ENCODE measurements at regions not wholly inside any gene's neighbourhood (a gene's known extent, or its start where the extent isn't known, plus 50 kb on each side); places are given as distances from the start of the nearest gene placed in this dataset.

- TF ChIP-seq EP300 (IDR thresholded peaks at IDR 0.05; ENCODE audit: low read length) (no peak), ZNF239 (CRISPR knock-in tag; IDR thresholded peaks at IDR 0.05) (no peak), MCM3 (IDR thresholded peaks at IDR 0.05) (no peak), RCOR1 (IDR thresholded peaks at IDR 0.05; ENCODE audit: borderline replicate concordance in 1 of 2, low read depth in 2 of 2, low read length in 2 of 2) (no peak), ZNF277 (CRISPR knock-in tag; IDR thresholded peaks at IDR 0.05; ENCODE audit: borderline replicate concordance) (no peak), BRCA1 (IDR thresholded peaks at IDR 0.05) (no peak), BRCA1 (CRISPR knock-in tag; IDR thresholded peaks at IDR 0.05) (no peak), SAP30 (IDR thresholded peaks at IDR 0.05; ENCODE audit: borderline replicate concordance, insufficient read depth, low read depth, low read length, poor library complexity, severe bottlenecking) (no peak), U2AF2 (optimal IDR thresholded peaks at IDR 0.05; ENCODE audit: low read depth, low read length) (no peak), SP1 (CRISPR knock-in tag; IDR thresholded peaks at IDR 0.05) (no peak), NFE2L1 (tag; IDR thresholded peaks at IDR 0.05; ENCODE audit: borderline replicate concordance, low read depth) (no peak)
- TF ChIP-seq, protein P1, sequence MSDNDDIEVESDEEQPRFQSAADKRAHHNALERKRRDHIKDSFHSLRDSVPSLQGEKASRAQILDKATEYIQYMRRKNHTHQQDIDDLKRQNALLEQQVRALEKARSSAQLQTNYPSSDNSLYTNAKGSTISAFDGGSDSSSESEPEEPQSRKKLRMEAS (CRISPR knock-in tag; IDR thresholded peaks at IDR 0.05): no peak
- TF ChIP-seq, protein P2, sequence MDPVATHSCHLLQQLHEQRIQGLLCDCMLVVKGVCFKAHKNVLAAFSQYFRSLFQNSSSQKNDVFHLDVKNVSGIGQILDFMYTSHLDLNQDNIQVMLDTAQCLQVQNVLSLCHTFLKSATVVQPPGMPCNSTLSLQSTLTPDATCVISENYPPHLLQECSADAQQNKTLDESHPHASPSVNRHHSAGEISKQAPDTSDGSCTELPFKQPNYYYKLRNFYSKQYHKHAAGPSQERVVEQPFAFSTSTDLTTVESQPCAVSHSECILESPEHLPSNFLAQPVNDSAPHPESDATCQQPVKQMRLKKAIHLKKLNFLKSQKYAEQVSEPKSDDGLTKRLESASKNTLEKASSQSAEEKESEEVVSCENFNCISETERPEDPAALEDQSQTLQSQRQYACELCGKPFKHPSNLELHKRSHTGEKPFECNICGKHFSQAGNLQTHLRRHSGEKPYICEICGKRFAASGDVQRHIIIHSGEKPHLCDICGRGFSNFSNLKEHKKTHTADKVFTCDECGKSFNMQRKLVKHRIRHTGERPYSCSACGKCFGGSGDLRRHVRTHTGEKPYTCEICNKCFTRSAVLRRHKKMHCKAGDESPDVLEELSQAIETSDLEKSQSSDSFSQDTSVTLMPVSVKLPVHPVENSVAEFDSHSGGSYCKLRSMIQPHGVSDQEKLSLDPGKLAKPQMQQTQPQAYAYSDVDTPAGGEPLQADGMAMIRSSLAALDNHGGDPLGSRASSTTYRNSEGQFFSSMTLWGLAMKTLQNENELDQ (CRISPR knock-in tag; IDR thresholded peaks at IDR 0.05; ENCODE audit: borderline replicate concordance): no peak
- TF ChIP-seq, protein P3, sequence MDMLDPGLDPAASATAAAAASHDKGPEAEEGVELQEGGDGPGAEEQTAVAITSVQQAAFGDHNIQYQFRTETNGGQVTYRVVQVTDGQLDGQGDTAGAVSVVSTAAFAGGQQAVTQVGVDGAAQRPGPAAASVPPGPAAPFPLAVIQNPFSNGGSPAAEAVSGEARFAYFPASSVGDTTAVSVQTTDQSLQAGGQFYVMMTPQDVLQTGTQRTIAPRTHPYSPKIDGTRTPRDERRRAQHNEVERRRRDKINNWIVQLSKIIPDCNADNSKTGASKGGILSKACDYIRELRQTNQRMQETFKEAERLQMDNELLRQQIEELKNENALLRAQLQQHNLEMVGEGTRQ (CRISPR knock-in tag; IDR thresholded peaks at IDR 0.05): no peak
Measured at GRCh38 chr4:23166919-23167318, 474.2 kb downstream of the GBA3 start.

All from K562 (cell line).